HG03571 (cell line): ENCODE measurements at regions not wholly inside any gene's neighbourhood (a gene's known extent, or its start where the extent isn't known, plus 50 kb on each side); places are given as distances from the start of the nearest gene placed in this dataset.

Experiments used
- ATAC-seq: cut with Tn5 transposase; IDR thresholded peaks from one replicate; pipeline ENCODE4 v1.9.1; 2021; ENCODE audit not compliant: unreplicated experiment

- no peak for ATAC-seq
Observed at GRCh38 chr6:95489185-95489863, 88.0 kb upstream of the MANEA start.

GRCh38 chr6:95496769-95497426 lies 80.4 kb upstream of the MANEA start:
- no peak for ATAC-seq

DNA sequence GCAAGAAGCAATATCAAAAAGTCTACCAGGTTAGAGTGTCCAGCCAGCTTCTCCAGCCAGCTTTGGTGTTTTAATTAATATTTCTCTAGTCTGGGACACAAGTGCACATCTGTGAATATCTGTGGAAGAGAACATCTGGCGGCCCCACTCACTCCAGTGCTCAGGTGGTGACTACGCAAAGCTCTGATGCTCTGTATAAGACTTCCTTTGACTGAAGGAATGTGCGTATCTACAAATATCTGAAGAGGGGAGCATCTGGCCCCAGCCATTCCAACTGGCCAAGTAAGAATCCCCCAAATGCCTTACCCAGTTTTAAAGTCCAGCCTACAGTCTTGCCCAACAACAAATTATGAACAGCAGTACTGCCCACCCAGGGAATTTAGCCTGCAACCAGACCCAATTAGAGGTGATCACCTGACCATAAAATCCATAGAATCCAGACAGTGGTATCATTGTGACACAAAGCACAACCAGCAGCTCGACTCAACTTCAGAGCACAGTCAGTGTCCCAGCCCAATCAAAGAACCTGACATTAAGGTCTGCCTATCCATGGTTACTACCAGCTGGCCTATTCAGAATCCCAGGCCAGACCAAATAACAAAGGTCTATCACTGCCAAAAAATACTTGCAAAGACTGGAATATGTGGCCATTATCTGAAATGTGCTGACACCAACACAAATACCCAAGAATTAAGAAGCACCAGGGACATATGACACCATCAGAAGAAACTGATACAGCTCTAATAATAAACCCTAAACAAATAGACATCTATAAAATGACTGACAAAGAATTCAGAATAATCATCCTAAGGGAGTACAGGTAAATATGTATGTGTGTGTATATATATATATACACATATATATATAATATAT lies 76.1 kb upstream of the MANEA start:
- no peak for ATAC-seq

DNA sequence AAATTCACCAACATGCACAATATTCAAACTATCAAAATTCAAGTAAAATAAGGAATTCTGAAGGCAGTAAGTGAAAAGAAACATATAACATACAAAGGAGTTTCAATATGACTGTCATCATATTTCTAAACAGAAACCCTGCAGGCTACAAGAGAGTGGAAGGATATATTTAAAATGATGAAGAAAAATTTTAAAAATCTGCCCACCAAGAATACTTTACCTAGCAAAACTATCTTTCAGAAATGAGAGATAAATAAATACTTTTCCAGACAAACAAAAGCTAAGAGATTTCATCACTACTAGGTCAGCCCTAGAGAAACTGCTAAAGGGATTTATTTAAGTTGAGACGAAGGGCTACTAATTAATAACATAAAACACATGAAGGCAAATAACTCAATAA lies 73.8 kb upstream of the MANEA start:
- no peak for ATAC-seq

GRCh38 chr6:95511404-95511803 lies 65.9 kb upstream of the MANEA start:
- no peak for ATAC-seq

DNA sequence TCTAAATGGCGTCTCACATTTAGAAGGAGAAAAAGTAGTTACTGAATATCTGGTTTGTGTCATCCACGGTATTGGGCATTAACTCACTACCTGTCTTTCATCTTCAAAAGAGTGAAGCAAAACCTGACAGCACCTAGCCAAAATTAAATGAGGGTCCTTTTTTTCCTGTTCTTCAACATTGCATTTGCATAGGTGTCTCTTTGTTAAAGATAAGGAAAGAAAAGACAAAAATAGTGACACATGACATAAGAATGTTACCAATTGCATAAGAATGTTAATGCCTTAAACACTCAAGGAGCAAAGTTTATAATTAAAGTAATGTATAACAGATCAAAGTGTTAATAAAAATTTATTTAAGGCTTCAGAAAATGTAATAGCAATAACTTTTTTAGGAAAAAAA lies 61.4 kb upstream of the MANEA start:
- ATAC-seq: no peak

- no peak for ATAC-seq
Observed at GRCh38 chr6:95517004-95517403, 60.3 kb upstream of the MANEA start.

DNA sequence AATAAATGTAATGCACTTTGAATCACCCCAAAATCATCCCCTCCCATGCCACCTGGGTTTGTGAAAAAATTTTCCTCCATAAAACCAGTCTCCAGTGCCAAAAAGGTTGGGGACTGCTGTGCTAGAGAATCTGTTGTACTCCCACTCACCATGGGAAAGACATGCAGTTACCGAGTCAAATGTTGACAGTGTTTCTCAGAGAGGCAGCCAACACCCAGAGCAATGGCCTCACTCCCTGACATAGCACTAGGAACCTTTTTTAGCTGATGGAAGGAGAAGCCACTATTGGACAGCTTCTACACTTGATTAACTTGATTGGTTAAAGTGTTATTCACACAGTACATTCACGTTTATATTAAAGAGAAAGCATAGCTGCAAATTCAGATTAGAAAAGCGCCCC lies 59.8 kb upstream of the MANEA start:
- ATAC-seq: no peak

DNA sequence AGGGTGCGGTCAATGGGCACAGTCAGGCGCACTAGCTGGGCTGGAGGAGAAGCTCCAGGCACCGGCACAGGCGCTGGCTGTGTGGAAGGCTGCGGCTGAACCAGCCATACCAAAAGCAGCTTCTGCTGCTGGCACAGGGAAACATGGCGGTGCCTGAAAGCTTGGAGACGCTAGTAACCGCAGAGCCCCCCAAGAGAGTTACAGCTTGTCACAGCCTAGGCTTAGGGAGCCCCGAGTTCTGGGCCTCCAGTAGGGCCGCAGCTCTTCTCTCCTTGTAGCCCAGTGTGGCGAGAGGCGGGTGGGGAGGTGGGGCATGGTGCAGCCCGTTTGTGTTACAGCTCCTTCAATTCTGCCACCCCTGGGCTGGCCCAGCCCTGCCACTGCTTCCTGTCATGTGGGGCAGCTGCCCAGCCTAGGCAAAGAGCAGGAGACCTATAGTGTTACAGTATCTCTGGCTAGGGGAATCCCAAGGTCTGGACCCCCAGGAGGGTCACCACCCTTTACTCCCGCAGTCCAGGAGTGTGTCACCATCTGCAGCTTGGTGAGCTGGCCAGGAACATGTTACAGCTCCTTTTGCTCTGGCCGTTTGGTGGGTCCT lies 58.6 kb upstream of the MANEA start:
- ATAC-seq: no peak

DNA sequence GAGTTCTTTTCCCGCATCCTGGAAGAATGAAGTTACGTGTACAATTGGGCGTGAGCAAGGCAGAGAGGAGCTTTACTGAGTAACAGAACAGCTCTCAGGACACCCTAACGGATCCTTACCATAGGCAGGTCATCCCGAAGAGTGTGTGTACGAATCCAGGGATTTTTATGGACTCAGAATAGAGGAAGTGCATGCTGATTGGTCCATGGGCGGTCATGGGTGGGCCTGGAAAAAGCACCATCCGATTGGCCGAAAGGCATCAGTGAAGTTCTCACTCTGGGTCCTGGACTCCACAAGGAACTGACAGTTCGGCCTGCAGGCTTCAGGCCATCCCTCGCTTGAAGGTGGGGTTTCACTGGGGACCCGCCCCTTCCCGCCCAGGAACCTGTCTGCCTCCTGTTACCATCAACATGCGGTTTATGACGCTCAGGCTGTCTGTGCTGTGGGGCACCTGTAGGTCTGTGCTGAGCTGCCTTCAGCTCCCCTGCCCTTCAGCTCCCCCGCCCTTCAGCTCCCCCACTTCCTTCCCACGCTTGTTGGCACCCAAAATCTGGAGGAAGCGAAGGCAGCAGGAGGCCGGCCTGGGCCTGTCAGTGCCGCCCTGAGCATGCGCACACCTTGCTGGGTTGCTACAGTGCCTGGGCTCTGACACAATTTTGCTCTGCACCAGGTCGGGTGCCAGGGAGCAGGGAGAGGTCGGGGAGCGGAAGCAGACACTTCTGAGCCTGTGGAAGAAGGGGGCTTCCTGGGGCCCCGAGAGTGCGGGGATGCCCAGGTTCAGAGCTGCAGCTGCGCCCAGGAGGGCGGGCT lies 57.9 kb upstream of the MANEA start:
- no peak for ATAC-seq

DNA sequence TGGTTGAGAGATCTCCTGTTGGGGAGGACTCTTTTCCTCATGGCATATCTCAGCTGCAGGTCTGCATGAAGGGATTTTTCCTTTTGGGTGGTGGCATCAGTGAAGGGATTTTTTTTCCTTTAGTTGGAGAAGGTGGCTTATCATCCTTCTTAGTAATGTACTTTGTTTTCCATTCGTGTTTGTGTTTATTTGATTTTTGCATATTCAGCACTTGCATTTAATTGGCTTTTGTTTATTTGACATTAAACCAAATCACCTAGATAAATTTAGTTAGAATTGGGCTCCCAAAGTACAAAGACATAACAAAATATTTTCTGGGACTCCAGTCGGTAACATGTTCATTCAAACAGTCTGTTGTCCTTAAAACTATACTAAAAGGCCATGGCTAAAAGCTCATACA lies 56.2 kb upstream of the MANEA start:
- ATAC-seq: no peak
